HG02763 (cell line): ENCODE measurements at regions not wholly inside any gene's neighbourhood (a gene's known extent, or its start where the extent isn't known, plus 50 kb on each side); places are given as distances from the start of the nearest gene placed in this dataset.
"Not testable (repeated sequence)": the region's sequence is repeated elsewhere in the genome, so short reads cannot be mapped to it uniquely, and the experiment has no call there.

Experiments
- ATAC-seq: cut with Tn5 transposase; IDR thresholded peaks from one replicate; pipeline ENCODE4 v1.9.1; 2021; ENCODE audit warnings: mild to moderate bottlenecking, moderate library complexity; ENCODE audit not compliant: unreplicated experiment

- no peak for ATAC-seq
Observed at GRCh38 chr2:236632295-236633218, 62.9 kb downstream of the ACKR3 start.

GRCh38 chr2:236633219-236633570 lies 63.6 kb downstream of the ACKR3 start:
- no peak for ATAC-seq

- no peak for ATAC-seq
Observed at GRCh38 chr2:236633775-236634560, 64.3 kb downstream of the ACKR3 start.

GRCh38 chr2:236636261-236636660 lies 66.6 kb downstream of the ACKR3 start:
- no peak for ATAC-seq

- no peak for ATAC-seq
Observed at GRCh38 chr2:236636714-236637470, 67.3 kb downstream of the ACKR3 start.

GRCh38 chr2:236637686-236638569 lies 68.3 kb downstream of the ACKR3 start:
- no peak for ATAC-seq

GRCh38 chr2:236638707-236639106 lies 69.1 kb downstream of the ACKR3 start:
- no peak for ATAC-seq

GRCh38 chr2:236639461-236640235 lies 70.0 kb downstream of the ACKR3 start:
- ATAC-seq, result no peak

GRCh38 chr2:236641051-236641726 lies 71.6 kb downstream of the ACKR3 start:
- no peak for ATAC-seq

GRCh38 chr2:236642125-236642524 lies 72.5 kb downstream of the ACKR3 start:
- ATAC-seq, result no peak

GRCh38 chr2:236642584-236643291 lies 73.1 kb downstream of the ACKR3 start:
- ATAC-seq, result no peak

- no peak for ATAC-seq
Observed at GRCh38 chr2:236643480-236643879, 73.9 kb downstream of the ACKR3 start.

- no peak for ATAC-seq
Observed at GRCh38 chr2:236644067-236644466, 74.4 kb downstream of the ACKR3 start.

- no peak for ATAC-seq
Observed at GRCh38 chr2:236644502-236644911, 74.9 kb downstream of the ACKR3 start.

GRCh38 chr2:236645141-236645540 lies 75.5 kb downstream of the ACKR3 start:
- not testable (repeated sequence) for ATAC-seq

GRCh38 chr2:236646441-236646840 lies 76.8 kb downstream of the ACKR3 start:
- ATAC-seq, result no peak

- no peak for ATAC-seq
Observed at GRCh38 chr2:236646871-236647270, 77.2 kb downstream of the ACKR3 start.

GRCh38 chr2:236647621-236648020 lies 78.0 kb downstream of the ACKR3 start:
- no peak for ATAC-seq
